ENCODE measurements at regions not wholly inside any gene's neighbourhood (a gene's known extent, or its start where the extent isn't known, plus 50 kb on each side); places are given as distances from the start of the nearest gene placed in this dataset.

GRCh38 chr1:157193219-157193618 lies 55.0 kb upstream of the ETV3 start:
- Histone ChIP-seq H3K9me2 (ENCODE audit: insufficient read depth) (no peaks in the 10 kb centered on the region), H3K27me3 (ENCODE audit: insufficient read depth) (peaks cover 23% of the 10 kb centered on the region), H3F3A (replicated peaks; ENCODE audit: low read depth) (no peaks in the 10 kb centered on the region), H3K27ac (ENCODE audit: low read depth) (no peak overlapping the region), H3K4me3 (no peak overlapping the region), H3K4me2 (peak overlapping the region; percentile 59), H4K20me1 (replicated peaks; ENCODE audit: insufficient read depth) (no peaks in the 10 kb centered on the region), H3K4me1 (ENCODE audit: insufficient read depth) (no peaks in the 10 kb centered on the region; the same call in 1 of the 2 replicates), H2AFZ (no peak overlapping the region), H3K36me3 (ENCODE audit: insufficient read depth) (no peaks in the 10 kb centered on the region), H3K79me2 (replicated peaks; ENCODE audit: insufficient read depth) (no peaks in the 10 kb centered on the region)
- TF ChIP-seq EZH2phosphoT487 (IDR thresholded peaks at IDR 0.05; ENCODE audit: unreplicated experiment) (no peak), ETS1 (IDR thresholded peaks at IDR 0.05) (no peak), EZH2 (IDR thresholded peaks at IDR 0.05; ENCODE audit: low read depth, unreplicated experiment) (no peak), CTCF (conservative IDR thresholded peaks at IDR 0.05; ENCODE audit: low read depth in 2 of 2) (no peak), POLR2AphosphoS5 (IDR thresholded peaks at IDR 0.05; ENCODE audit: low read depth) (no peak), STAT1 (IDR thresholded peaks at IDR 0.05; ENCODE audit: unreplicated experiment) (no peak), ZNF331 (CRISPR knock-in tag; IDR thresholded peaks at IDR 0.05; ENCODE audit: low read depth) (no peak), CREB1 (CRISPR knock-in tag; IDR thresholded peaks at IDR 0.05; ENCODE audit: low read depth) (no peak), ZNF114 (CRISPR knock-in tag; IDR thresholded peaks at IDR 0.05) (no peak), NANOG (IDR thresholded peaks at IDR 0.05; ENCODE audit: borderline replicate concordance) (no peak), REST (IDR thresholded peaks at IDR 0.05; ENCODE audit: unreplicated experiment) (no peak), JUNB (IDR thresholded peaks at IDR 0.05; ENCODE audit: unreplicated experiment) (no peak)
- TF ChIP-seq, protein P1, sequence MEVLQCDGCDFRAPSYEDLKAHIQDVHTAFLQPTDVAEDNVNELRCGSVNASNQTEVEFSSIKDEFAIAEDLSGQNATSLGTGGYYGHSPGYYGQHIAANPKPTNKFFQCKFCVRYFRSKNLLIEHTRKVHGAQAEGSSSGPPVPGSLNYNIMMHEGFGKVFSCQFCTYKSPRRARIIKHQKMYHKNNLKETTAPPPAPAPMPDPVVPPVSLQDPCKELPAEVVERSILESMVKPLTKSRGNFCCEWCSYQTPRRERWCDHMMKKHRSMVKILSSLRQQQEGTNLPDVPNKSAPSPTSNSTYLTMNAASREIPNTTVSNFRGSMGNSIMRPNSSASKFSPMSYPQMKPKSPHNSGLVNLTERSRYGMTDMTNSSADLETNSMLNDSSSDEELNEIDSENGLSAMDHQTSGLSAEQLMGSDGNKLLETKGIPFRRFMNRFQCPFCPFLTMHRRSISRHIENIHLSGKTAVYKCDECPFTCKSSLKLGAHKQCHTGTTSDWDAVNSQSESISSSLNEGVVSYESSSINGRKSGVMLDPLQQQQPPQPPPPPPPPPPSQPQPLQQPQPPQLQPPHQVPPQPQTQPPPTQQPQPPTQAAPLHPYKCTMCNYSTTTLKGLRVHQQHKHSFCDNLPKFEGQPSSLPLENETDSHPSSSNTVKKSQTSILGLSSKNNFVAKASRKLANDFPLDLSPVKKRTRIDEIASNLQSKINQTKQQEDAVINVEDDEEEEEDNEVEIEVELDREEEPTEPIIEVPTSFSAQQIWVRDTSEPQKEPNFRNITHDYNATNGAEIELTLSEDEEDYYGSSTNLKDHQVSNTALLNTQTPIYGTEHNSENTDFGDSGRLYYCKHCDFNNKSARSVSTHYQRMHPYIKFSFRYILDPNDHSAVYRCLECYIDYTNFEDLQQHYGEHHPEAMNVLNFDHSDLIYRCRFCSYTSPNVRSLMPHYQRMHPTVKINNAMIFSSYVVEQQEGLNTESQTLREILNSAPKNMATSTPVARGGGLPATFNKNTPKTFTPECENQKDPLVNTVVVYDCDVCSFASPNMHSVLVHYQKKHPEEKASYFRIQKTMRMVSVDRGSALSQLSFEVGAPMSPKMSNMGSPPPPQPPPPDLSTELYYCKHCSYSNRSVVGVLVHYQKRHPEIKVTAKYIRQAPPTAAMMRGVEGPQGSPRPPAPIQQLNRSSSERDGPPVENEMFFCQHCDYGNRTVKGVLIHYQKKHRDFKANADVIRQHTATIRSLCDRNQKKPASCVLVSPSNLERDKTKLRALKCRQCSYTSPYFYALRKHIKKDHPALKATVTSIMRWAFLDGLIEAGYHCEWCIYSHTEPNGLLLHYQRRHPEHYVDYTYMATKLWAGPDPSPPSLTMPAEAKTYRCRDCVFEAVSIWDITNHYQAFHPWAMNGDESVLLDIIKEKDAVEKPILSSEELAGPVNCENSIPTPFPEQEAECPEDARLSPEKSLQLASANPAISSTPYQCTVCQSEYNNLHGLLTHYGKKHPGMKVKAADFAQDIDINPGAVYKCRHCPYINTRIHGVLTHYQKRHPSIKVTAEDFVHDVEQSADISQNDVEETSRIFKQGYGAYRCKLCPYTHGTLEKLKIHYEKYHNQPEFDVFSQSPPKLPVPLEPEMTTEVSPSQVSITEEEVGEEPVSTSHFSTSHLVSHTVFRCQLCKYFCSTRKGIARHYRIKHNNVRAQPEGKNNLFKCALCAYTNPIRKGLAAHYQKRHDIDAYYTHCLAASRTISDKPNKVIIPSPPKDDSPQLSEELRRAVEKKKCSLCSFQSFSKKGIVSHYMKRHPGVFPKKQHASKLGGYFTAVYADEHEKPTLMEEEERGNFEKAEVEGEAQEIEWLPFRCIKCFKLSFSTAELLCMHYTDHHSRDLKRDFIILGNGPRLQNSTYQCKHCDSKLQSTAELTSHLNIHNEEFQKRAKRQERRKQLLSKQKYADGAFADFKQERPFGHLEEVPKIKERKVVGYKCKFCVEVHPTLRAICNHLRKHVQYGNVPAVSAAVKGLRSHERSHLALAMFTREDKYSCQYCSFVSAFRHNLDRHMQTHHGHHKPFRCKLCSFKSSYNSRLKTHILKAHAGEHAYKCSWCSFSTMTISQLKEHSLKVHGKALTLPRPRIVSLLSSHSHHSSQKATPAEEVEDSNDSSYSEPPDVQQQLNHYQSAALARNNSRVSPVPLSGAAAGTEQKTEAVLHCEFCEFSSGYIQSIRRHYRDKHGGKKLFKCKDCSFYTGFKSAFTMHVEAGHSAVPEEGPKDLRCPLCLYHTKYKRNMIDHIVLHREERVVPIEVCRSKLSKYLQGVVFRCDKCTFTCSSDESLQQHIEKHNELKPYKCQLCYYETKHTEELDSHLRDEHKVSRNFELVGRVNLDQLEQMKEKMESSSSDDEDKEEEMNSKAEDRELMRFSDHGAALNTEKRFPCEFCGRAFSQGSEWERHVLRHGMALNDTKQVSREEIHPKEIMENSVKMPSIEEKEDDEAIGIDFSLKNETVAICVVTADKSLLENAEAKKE (CRISPR knock-in tag; IDR thresholded peaks at IDR 0.05) = no peak
- Mint-ChIP-seq H3K27ac (no peak overlapping the region), H3K27me3 (ENCODE audit: insufficient read depth, low read depth, poor library complexity) (peaks cover 5% of the 10 kb centered on the region), H3K9me3 (no peaks in the 10 kb centered on the region; the same call in 2 of the 3 replicates), H3K4me1 (peaks cover 13% of the 10 kb centered on the region; the same call in 2 of the 3 replicates), H3K4me3 (no peak overlapping the region), H3K36me3 (ENCODE audit: low read depth) (no peaks in the 10 kb centered on the region; the same call in 2 of the 3 replicates)
- DNase-seq (ENCODE audit: low spot score) (peak; percentile 13), ATAC-seq (no peak)
